Testis (tissue), 2 donors: ENCODE measurements at regions not wholly inside any gene's neighbourhood (a gene's known extent, or its start where the extent isn't known, plus 50 kb on each side); places are given as distances from the start of the nearest gene placed in this dataset.

ENCODE experiments used
- POLR2A ChIP-seq: fragments of 450-650 bp; IDR thresholded peaks from one replicate; pipeline ENCODE4 v1.6.1; 2017; ENCODE audit warnings: antibody characterized with exemption, mild to moderate bottlenecking, moderate library complexity
- TF ChIP-seq, protein P1 (sequence below), 3 experiments: fragments of 450-650 bp in 2 of 3; fragments of 200-600 bp in 1 of 3; sonication (generic) in 1 of 3; IDR thresholded peaks; one replicate each; pipeline ENCODE4 v1.5.1; 2016 to 2019; ENCODE audit warnings: antibody characterized with exemption in 3 of 3, mild to moderate bottlenecking in 2 of 3, moderate library complexity in 1 of 3

DNA sequence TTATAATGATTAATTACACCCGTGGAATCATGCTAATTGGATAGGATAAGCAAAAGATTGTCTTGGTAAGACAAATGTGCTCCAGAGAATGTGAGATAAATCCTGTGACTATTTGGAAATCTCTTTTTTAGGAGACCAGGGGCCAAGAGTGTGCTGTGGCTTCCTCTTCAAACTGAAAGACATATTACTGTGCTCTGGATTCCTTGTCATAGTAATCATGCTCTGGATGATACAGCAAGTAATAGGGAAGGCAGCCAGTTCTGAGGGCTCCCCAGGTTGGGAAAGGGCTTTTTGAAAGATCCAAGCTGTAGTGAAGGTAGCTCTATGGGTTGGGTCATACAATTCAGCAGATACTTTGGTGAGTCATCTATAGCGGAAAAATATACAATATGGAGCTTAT, 600.5 kb downstream of the PCDH18 start:
- TF ChIP-seq, protein P1, sequence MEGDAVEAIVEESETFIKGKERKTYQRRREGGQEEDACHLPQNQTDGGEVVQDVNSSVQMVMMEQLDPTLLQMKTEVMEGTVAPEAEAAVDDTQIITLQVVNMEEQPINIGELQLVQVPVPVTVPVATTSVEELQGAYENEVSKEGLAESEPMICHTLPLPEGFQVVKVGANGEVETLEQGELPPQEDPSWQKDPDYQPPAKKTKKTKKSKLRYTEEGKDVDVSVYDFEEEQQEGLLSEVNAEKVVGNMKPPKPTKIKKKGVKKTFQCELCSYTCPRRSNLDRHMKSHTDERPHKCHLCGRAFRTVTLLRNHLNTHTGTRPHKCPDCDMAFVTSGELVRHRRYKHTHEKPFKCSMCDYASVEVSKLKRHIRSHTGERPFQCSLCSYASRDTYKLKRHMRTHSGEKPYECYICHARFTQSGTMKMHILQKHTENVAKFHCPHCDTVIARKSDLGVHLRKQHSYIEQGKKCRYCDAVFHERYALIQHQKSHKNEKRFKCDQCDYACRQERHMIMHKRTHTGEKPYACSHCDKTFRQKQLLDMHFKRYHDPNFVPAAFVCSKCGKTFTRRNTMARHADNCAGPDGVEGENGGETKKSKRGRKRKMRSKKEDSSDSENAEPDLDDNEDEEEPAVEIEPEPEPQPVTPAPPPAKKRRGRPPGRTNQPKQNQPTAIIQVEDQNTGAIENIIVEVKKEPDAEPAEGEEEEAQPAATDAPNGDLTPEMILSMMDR (IDR thresholded peaks at IDR 0.05) = no peak
- TF ChIP-seq POLR2A = no peak
